Brain pericyte (primary cell): ENCODE measurements at regions not wholly inside any gene's neighbourhood (a gene's known extent, or its start where the extent isn't known, plus 50 kb on each side); places are given as distances from the start of the nearest gene placed in this dataset.

ENCODE experiments used
- DNase-seq: peaks from one replicate; pipeline ENCODE4 v3.0.0-alpha.2; 2012; ENCODE audit warnings: low read depth, low spot score

- no peak for DNase-seq
Measured at GRCh38 chr14:80379035-80379434, 167.7 kb upstream of the DIO2 start.

- no peak for DNase-seq
Measured at GRCh38 chr14:80378084-80378690, 166.9 kb upstream of the DIO2 start.

- DNase-seq: no peak
Measured at GRCh38 chr14:80364816-80365215, 153.5 kb upstream of the DIO2 start.

GRCh38 chr14:80364274-80364673 lies 153.0 kb upstream of the DIO2 start:
- DNase-seq: no peak

GRCh38 chr14:80358112-80358511 lies 146.8 kb upstream of the DIO2 start:
- no peak for DNase-seq

GRCh38 chr14:80356413-80356812 lies 145.1 kb upstream of the DIO2 start:
- DNase-seq: no peak

GRCh38 chr14:80354860-80355581 lies 143.7 kb upstream of the DIO2 start:
- DNase-seq: no peak

GRCh38 chr14:80352471-80352870 lies 141.2 kb upstream of the DIO2 start:
- DNase-seq: no peak

GRCh38 chr14:80350707-80351106 lies 139.4 kb upstream of the DIO2 start:
- DNase-seq: no peak

- DNase-seq: no peak
Measured at GRCh38 chr14:80346395-80346794, 135.1 kb upstream of the DIO2 start.

GRCh38 chr14:80344208-80344607 lies 132.9 kb upstream of the DIO2 start:
- no peak for DNase-seq

- no peak for DNase-seq
Measured at GRCh38 chr14:80336608-80337106, 125.4 kb upstream of the DIO2 start.

- DNase-seq: no peak
Measured at GRCh38 chr14:80325688-80326087, 114.4 kb upstream of the DIO2 start.

- DNase-seq: no peak
Measured at GRCh38 chr14:80325112-80325511, 113.8 kb upstream of the DIO2 start.

GRCh38 chr14:80324649-80325048 lies 113.3 kb upstream of the DIO2 start:
- no peak for DNase-seq

- no peak for DNase-seq
Measured at GRCh38 chr14:80323038-80323665, 111.8 kb upstream of the DIO2 start.

GRCh38 chr14:80316441-80316840 lies 105.1 kb upstream of the DIO2 start:
- DNase-seq: no peak

GRCh38 chr14:80315681-80316080 lies 104.4 kb upstream of the DIO2 start:
- no peak for DNase-seq

GRCh38 chr14:80313806-80314205 lies 102.5 kb upstream of the DIO2 start:
- DNase-seq: peak; percentile 64

- peak; percentile 47 for DNase-seq
Measured at GRCh38 chr14:80310938-80311750, 99.8 kb upstream of the DIO2 start.

- no peak for DNase-seq
Measured at GRCh38 chr14:80304125-80304766, 92.9 kb upstream of the DIO2 start.

GRCh38 chr14:80300351-80300750 lies 89.0 kb upstream of the DIO2 start:
- no peak for DNase-seq
